ENCODE measurements at regions not wholly inside any gene's neighbourhood (a gene's known extent, or its start where the extent isn't known, plus 50 kb on each side); places are given as distances from the start of the nearest gene placed in this dataset.

DNA sequence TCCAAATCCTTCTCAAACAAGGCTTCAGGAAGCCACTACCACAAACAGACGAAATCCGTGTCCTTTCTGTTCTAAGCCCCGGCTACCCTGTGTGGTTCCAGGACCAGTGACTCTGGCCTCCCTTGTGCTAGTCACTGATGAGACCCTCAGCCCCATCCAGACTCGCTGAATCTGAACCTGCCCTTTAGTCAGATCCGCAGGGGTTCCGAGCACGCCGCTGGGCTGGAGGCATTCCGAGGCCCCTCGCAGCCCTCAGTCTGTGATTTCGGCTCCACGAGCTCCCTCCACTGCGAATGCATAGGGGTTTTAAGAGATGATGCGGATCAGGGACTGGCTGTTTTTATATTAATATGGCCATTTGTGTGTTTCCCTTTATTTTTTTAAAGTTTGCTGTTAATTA is 292.7 kb downstream of the IRF8 start:
- Histone ChIP-seq H3K4me3 (replicated peaks; ENCODE audit: insufficient read depth, low read length) (no peak overlapping the region), H3K27me3 (ENCODE audit: insufficient read depth, poor library complexity, severe bottlenecking) (no peaks in the 10 kb centered on the region), H3K27ac (replicated peaks) (no peak overlapping the region)
- TF ChIP-seq, protein P1, sequence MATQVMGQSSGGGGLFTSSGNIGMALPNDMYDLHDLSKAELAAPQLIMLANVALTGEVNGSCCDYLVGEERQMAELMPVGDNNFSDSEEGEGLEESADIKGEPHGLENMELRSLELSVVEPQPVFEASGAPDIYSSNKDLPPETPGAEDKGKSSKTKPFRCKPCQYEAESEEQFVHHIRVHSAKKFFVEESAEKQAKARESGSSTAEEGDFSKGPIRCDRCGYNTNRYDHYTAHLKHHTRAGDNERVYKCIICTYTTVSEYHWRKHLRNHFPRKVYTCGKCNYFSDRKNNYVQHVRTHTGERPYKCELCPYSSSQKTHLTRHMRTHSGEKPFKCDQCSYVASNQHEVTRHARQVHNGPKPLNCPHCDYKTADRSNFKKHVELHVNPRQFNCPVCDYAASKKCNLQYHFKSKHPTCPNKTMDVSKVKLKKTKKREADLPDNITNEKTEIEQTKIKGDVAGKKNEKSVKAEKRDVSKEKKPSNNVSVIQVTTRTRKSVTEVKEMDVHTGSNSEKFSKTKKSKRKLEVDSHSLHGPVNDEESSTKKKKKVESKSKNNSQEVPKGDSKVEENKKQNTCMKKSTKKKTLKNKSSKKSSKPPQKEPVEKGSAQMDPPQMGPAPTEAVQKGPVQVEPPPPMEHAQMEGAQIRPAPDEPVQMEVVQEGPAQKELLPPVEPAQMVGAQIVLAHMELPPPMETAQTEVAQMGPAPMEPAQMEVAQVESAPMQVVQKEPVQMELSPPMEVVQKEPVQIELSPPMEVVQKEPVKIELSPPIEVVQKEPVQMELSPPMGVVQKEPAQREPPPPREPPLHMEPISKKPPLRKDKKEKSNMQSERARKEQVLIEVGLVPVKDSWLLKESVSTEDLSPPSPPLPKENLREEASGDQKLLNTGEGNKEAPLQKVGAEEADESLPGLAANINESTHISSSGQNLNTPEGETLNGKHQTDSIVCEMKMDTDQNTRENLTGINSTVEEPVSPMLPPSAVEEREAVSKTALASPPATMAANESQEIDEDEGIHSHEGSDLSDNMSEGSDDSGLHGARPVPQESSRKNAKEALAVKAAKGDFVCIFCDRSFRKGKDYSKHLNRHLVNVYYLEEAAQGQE (IDR thresholded peaks at IDR 0.05; ENCODE audit: insufficient replicate concordance, low read depth), result no peak
- no peak for TF ChIP-seq POLR2AphosphoS5 (IDR thresholded peaks at IDR 0.05; ENCODE audit: low read depth)
- no peak for TF ChIP-seq GABPA (IDR thresholded peaks at IDR 0.05; ENCODE audit: low read depth)
- no peak for TF ChIP-seq SPI1 (IDR thresholded peaks at IDR 0.05; ENCODE audit: borderline replicate concordance, low read depth)
- no peak for DNase-seq (ENCODE audit: low read depth in 1 of 2, low spot score in 1 of 2)

DNA sequence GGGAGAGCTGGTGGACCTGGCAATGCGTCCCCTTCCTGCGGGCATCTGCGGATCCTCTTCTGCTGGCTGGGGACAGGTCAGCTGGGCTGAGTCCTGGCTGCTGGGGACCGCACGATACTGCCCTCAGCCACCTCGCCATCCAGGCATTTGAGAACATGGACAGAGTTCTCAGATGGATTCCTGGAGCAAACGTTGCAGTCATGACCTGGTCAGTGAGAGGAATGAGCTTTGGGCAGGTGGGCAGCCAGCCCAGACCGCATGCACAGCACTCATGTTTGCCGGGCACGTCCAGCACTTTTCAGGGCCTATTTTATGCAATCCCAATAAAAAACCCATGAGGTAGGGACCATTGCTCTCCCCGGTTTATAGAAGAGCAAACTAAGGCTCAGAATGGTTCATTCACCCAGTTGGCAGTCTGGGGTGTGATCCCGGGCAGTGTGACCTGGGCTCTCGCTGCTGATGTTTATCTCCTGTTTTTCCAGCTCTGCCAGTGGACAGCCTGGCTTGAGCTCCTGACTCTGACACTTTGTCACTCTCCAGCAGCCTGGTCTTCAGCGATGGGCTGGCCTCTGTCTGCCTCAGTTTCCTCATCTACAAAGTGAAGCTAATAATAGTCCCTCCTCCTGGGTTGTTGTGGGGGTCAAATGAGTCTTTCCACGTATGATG is 294.7 kb downstream of the IRF8 start:
- TF ChIP-seq, protein P2, sequence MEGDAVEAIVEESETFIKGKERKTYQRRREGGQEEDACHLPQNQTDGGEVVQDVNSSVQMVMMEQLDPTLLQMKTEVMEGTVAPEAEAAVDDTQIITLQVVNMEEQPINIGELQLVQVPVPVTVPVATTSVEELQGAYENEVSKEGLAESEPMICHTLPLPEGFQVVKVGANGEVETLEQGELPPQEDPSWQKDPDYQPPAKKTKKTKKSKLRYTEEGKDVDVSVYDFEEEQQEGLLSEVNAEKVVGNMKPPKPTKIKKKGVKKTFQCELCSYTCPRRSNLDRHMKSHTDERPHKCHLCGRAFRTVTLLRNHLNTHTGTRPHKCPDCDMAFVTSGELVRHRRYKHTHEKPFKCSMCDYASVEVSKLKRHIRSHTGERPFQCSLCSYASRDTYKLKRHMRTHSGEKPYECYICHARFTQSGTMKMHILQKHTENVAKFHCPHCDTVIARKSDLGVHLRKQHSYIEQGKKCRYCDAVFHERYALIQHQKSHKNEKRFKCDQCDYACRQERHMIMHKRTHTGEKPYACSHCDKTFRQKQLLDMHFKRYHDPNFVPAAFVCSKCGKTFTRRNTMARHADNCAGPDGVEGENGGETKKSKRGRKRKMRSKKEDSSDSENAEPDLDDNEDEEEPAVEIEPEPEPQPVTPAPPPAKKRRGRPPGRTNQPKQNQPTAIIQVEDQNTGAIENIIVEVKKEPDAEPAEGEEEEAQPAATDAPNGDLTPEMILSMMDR (IDR thresholded peaks at IDR 0.05; ENCODE audit: insufficient read depth, low read length), result no peak
- TF ChIP-seq POLR2AphosphoS5 (IDR thresholded peaks at IDR 0.05; ENCODE audit: low read depth) (no peak), SPI1 (IDR thresholded peaks at IDR 0.05; ENCODE audit: borderline replicate concordance, low read depth) (no peak), GABPA (IDR thresholded peaks at IDR 0.05; ENCODE audit: low read depth) (no peak)
- TF ChIP-seq, protein P1 (IDR thresholded peaks at IDR 0.05; ENCODE audit: insufficient replicate concordance, low read depth), result no peak
- Histone ChIP-seq H3K27me3 (ENCODE audit: insufficient read depth, poor library complexity, severe bottlenecking) (no peaks in the 10 kb centered on the region), H3K4me3 (replicated peaks; ENCODE audit: insufficient read depth, low read length) (no peak overlapping the region), H3K27ac (replicated peaks) (no peak overlapping the region)
- no peak for DNase-seq (ENCODE audit: low read depth in 1 of 2, low spot score in 1 of 2)

DNA sequence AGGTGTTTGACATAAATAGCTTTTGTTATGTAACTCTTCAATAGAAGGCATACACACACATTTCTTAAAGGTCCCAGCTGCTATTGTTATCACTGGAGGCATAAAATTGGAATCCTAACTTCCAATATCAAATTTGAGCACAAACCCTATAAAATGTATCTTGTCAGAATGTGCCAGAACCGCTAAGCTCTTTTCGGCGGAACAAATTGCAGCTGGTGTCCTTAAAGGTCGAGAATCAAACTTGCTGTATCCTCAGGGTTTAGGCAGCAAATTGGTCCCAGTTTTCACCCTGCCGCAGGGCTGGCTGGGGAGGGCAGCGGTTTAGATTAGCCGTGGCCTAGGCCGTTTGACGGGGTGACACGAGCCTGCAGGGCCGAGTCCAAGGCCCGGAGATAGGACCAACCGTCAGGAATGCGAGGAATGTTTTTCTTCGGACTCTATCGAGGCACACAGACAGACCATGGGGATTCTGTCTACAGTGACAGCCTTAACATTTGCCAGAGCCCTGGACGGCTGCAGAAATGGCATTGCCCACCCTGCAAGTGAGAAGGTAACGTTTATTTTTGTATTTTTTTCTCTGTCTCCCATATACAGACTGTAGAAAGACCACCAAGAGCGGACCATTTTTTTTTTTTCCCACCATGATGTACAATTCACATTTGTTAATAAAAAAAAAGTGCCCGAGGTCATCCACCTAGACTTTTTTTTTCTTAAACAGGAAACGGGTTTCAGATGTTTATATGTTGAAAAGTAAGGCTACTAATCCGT is 297.1 kb downstream of the IRF8 start:
- no peak for DNase-seq (ENCODE audit: low read depth in 1 of 2, low spot score in 1 of 2)
- Histone ChIP-seq H3K4me3 (replicated peaks; ENCODE audit: insufficient read depth, low read length) (no peak overlapping the region), H3K27ac (replicated peaks) (no peak overlapping the region), H3K27me3 (ENCODE audit: insufficient read depth, poor library complexity, severe bottlenecking) (no peaks in the 10 kb centered on the region)
- TF ChIP-seq, protein P1 (IDR thresholded peaks at IDR 0.05; ENCODE audit: insufficient replicate concordance, low read depth), result no peak
- TF ChIP-seq GABPA (IDR thresholded peaks at IDR 0.05; ENCODE audit: low read depth), result no peak
- no peak for TF ChIP-seq SPI1 (IDR thresholded peaks at IDR 0.05; ENCODE audit: borderline replicate concordance, low read depth)
- TF ChIP-seq, protein P2 (IDR thresholded peaks at IDR 0.05; ENCODE audit: insufficient read depth, low read length), result no peak
- TF ChIP-seq POLR2AphosphoS5 (IDR thresholded peaks at IDR 0.05; ENCODE audit: low read depth), result no peak

Measured in HL-60 (cell line).